H1 (cell line): ENCODE measurements at regions not wholly inside any gene's neighbourhood (a gene's known extent, or its start where the extent isn't known, plus 50 kb on each side); places are given as distances from the start of the nearest gene placed in this dataset.

Experiments used
- EZH2 ChIP-seq: fragments of 200-600 bp; sonication (generic); IDR thresholded peaks from 2 replicates; pipeline ENCODE4 v1.7.1; 2012; ENCODE audit warnings: low read depth, mild to moderate bottlenecking, moderate library complexity, low read length, inconsistent platforms; ENCODE audit not compliant: severe bottlenecking
- GTF2F1 ChIP-seq: IDR thresholded peaks from 2 replicates; pipeline ENCODE4 v1.6.1; 2012; ENCODE audit warnings: low read depth, low read length, improper control_type of control experiment, borderline replicate concordance
- TF ChIP-seq, protein P1 (sequence below): IDR thresholded peaks from 2 replicates; pipeline ENCODE4 v1.6.1; 2011; ENCODE audit warnings: low read depth, mild to moderate bottlenecking, low read length; ENCODE audit not compliant: insufficient read depth
- TF ChIP-seq, protein P2 (sequence below), 3 experiments: IDR thresholded peaks; 1 replicate in 2 of 3; 2 replicates in 1 of 3; pipeline versions ENCODE4 v1.5.1 to v1.6.1; 2011; ENCODE audit warnings: low read length in 3 of 3, mild to moderate bottlenecking in 3 of 3, inconsistent platforms in 2 of 3, low read depth in 1 of 3, moderate library complexity in 1 of 3; ENCODE audit not compliant: insufficient read depth in 1 of 3; ENCODE audit errors: control extremely low read depth in 1 of 3

DNA sequence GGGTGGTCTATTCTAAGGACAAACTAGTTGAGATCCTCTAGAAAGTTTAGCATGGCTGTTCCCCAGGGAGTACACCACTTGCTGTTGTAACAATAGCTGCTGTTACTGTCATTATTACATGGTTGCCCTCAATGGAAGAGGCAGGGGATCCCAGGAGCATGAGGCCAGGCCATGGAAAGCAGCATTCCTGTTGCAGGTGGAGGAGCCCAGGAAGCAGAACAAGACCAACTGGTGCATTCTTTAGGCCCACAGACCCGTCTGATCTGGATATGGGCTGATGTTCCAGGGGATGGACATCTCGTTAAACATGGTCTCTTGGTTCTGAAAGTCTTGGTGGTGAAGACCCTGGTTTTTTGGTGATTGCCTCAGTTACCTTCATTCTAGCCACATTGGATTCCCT, 109.2 kb upstream of the WSCD2 start:
- TF ChIP-seq EZH2 (no peak), GTF2F1 (no peak)
- TF ChIP-seq, protein P1, sequence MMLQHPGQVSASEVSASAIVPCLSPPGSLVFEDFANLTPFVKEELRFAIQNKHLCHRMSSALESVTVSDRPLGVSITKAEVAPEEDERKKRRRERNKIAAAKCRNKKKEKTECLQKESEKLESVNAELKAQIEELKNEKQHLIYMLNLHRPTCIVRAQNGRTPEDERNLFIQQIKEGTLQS: no peak
- TF ChIP-seq, protein P2, sequence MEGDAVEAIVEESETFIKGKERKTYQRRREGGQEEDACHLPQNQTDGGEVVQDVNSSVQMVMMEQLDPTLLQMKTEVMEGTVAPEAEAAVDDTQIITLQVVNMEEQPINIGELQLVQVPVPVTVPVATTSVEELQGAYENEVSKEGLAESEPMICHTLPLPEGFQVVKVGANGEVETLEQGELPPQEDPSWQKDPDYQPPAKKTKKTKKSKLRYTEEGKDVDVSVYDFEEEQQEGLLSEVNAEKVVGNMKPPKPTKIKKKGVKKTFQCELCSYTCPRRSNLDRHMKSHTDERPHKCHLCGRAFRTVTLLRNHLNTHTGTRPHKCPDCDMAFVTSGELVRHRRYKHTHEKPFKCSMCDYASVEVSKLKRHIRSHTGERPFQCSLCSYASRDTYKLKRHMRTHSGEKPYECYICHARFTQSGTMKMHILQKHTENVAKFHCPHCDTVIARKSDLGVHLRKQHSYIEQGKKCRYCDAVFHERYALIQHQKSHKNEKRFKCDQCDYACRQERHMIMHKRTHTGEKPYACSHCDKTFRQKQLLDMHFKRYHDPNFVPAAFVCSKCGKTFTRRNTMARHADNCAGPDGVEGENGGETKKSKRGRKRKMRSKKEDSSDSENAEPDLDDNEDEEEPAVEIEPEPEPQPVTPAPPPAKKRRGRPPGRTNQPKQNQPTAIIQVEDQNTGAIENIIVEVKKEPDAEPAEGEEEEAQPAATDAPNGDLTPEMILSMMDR (IDR thresholded peaks at IDR 0.05; ENCODE audit: control extremely low read depth in 1 of 3, insufficient read depth in 1 of 3, low read depth in 1 of 3, low read length in 3 of 3): no peak
